PC-3 (cell line): ENCODE measurements at regions not wholly inside any gene's neighbourhood (a gene's known extent, or its start where the extent isn't known, plus 50 kb on each side); places are given as distances from the start of the nearest gene placed in this dataset.

Experiments
- EZH2 ChIP-seq: fragments of 300-600 bp; sonication (generic); IDR thresholded peaks from one replicate; pipeline ENCODE4 v1.6.1; 2017; ENCODE audit warnings: antibody characterized with exemption, mild to moderate bottlenecking, low read length; ENCODE audit not compliant: unreplicated experiment
- TF ChIP-seq, protein P1 (sequence below): fragments of 300-600 bp; sonication (generic); conservative IDR thresholded peaks from 2 replicates; pipeline ENCODE4 v1.5.1; 2017; ENCODE audit warnings: antibody characterized with exemption, low read depth, mild to moderate bottlenecking, low read length

DNA sequence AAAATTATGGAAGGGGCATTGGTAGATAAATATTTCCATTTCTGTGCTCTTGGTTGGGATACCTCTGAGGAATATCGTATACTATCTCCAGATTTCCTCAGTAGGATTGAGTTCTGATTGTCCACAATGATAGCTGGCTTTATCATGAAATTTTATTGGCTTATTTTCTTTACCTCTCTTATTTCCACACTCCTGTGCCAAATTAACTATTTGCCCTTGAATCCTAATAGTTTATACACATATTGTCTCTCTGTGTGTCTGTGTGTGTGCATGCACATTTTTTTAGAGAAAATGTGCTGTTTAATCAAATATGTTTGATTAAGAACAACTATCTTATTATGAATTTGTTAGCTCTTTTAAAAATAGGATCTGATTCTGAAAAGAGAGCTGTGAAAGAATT is 271.6 kb downstream of the DTHD1 start:
- TF ChIP-seq, protein P1, sequence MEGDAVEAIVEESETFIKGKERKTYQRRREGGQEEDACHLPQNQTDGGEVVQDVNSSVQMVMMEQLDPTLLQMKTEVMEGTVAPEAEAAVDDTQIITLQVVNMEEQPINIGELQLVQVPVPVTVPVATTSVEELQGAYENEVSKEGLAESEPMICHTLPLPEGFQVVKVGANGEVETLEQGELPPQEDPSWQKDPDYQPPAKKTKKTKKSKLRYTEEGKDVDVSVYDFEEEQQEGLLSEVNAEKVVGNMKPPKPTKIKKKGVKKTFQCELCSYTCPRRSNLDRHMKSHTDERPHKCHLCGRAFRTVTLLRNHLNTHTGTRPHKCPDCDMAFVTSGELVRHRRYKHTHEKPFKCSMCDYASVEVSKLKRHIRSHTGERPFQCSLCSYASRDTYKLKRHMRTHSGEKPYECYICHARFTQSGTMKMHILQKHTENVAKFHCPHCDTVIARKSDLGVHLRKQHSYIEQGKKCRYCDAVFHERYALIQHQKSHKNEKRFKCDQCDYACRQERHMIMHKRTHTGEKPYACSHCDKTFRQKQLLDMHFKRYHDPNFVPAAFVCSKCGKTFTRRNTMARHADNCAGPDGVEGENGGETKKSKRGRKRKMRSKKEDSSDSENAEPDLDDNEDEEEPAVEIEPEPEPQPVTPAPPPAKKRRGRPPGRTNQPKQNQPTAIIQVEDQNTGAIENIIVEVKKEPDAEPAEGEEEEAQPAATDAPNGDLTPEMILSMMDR, result no peak
- no peak for TF ChIP-seq EZH2
